ENCODE measurements at regions not wholly inside any gene's neighbourhood (a gene's known extent, or its start where the extent isn't known, plus 50 kb on each side); places are given as distances from the start of the nearest gene placed in this dataset.

GRCh38 chr2:234731236-234731635 is 220.6 kb upstream of the SH3BP4 start:
- TF ChIP-seq CTCF (IDR thresholded peaks at IDR 0.05; ENCODE audit: poor library complexity, severe bottlenecking) (no peak), MXI1 (conservative IDR thresholded peaks at IDR 0.05; ENCODE audit: poor library complexity, severe bottlenecking) (no peak)
